Retina (tissue), 1 donor: ENCODE measurements at regions not wholly inside any gene's neighbourhood (a gene's known extent, or its start where the extent isn't known, plus 50 kb on each side); places are given as distances from the start of the nearest gene placed in this dataset.

Source experiments
- DNase-seq: peaks from one replicate; pipeline ENCODE4 v3.0.0-alpha.2; 2016

DNA sequence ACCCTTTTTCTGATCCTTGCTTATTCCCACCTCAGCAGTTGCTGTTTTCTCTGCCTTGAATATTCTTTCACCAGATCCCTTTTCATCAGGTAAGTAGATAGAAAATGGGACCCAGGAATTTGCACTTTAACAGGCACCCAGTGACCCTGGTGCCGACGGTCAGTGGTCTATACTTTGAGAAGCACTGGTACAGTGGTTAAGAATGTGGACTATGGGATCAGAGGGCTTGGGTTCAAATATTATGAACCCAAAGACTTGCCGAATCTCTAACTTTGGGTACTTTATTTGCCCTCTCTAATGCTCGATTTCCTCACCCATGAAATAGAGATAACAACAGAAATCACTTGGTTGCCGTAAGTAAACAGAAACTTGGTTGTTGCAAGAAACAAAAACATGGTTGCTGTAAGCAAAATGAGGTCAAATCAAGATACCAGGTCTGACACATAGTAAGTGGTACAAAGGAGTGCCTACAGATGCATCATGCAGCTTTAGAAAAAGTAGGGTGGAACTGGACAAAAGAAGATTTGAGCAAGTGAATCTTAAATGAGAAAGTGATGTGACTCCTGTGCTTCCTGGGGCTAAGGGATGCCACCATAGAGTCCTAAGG is 69.5 kb upstream of the GLS start:
- DNase-seq: no peak

DNA sequence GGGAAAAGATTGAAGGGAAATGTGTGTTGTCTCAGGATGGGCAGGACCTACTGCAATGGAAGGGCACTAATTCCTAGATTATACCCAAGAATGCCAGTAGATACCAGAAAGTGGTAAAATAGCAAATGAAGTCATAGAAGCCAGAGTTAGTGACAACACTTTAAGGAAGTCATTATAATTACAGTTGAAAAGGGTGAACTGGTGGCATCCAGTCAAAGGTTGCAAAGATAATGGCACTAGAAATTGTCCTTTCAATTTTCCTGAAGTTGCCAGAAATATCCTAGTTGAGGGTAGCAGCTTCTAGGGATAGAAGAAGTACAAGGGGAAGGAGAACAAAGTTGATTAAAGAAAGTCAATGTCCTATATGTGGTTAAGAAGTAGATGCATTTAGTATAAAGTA is 68.8 kb upstream of the GLS start:
- DNase-seq: no peak

GRCh38 chr2:190812506-190813294 is 67.9 kb upstream of the GLS start:
- no peak for DNase-seq

- DNase-seq: no peak
These were observed 65.4 kb upstream of the GLS start for GRCh38 chr2:190815226-190815625.

DNA sequence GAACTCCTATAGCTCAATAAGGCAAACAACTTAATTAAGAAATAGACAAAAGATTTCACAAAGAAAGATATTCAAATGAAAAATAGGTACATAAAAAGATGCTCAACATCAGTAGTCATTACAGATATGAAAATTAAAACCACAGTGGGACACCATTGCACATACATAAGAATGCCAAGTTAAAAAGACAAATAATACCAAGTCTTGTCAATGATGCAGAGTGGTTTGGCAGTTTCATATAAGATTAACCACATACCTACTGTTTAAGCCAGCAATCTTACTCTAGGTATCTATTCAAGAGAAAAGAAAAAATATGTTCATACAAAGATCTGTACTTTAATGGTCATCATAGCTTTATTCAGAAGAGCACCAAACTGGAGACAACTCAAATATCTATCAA is 63.5 kb upstream of the GLS start:
- DNase-seq: no peak

DNA sequence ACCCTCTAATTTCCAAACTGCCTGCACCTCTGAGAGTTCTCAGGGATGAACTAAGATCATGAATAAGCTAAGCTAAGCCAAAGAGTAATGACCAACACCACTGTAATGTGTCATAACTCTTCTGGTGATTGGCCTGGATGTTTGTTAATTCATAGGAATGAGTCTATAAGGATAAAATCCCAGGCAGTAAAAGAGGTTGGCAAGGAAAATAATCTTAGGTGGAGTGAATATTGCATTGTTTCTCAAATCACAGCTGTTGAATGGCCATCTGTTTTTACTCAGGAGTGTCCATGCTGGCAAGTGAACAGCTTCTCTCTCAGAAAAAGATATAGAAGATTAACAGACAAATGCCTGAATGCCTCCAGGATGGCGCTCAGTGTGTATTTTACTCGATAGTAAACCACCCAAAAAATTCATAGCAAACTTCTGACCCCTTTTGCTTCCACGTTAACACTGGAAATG is 60.8 kb upstream of the GLS start:
- DNase-seq: no peak

DNA sequence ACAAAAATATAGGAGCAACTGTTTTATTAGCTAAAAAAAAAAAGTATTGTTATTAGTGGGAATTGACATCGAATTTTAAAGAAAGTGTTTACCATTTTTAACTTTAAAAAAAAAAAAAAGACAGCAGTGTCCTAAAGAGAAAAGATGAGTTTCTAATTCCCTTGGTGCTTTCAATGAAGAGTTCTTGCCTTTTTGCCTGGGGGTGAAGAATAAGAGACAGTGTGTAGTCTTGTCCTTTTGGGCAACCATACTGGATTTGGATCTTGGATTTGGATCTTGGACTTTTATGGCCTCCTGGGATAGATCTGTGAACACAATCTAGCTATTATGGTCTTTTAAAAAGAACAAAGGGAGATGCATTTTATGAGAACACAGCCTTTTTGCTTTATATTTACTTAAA is 60.2 kb upstream of the GLS start:
- no peak for DNase-seq

DNA sequence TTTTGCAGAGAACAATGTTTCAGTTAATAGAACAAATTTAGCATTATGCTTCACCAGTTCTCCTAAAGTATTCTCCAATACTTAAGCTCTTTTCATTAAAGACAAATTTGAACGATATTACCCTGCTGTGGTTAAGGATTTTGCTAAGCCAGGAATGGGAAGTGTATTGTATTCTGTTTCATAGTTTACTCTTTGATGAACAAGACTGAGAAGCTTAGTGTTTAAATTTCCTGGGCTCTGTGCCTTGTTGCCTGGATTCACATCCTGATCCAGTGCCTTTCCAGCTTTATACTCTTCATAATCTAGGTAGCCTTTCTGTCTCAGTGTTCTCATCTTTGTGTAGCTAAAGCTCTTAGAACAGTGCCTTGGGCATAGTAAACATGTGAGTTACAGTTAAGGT is 58.6 kb upstream of the GLS start:
- DNase-seq: no peak

GRCh38 chr2:190827720-190828119 is 52.9 kb upstream of the GLS start:
- no peak for DNase-seq

DNA sequence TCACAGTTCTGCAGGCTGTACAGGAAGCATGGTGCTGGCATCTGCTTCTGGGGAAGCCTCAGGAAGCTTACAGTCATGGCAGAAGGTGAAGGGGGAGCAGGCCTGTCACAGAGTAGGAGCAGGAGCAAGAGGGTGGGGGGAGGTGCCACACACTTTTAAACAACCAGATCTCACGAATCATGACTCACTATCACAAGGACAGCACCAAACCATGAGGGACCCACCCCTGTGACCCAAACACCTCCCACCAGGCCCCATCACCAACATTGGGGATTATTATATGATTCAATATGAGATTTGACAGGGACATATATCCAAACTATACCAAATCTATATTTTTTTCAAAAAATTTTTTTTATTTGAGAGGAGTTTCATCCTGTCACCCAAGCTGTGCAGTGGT is 51.0 kb upstream of the GLS start:
- no peak for DNase-seq
